ENCODE measurements at regions not wholly inside any gene's neighbourhood (a gene's known extent, or its start where the extent isn't known, plus 50 kb on each side); places are given as distances from the start of the nearest gene placed in this dataset.

DNA sequence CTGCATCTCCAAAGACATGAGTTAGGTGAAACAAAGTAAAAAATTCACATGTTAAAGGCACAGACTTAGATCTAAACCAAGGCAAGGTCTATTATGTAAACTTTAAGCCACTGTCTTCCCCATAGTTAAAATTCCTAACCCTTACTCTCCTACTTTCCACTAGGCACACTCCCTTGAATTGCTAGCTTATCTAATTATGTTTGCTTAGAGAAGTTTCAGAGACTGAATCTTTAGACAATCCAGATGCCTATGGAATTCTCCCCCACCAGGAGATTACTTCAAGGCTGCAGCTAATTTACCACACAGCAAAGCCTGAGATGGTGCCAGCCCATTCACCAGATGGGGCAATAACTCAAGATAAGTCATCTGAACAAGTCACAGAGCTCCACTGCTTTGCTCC lies 803.1 kb upstream of the COX7C start:
- Histone ChIP-seq H3K27ac (ENCODE audit: low read depth in 1 of 2, low read length in 2 of 2) (no peak overlapping the region), H3K4me3 (ENCODE audit: low read depth in 1 of 3, low read length in 3 of 3) (no peak overlapping the region), H3K9ac (ENCODE audit: low read depth in 1 of 2, low read length in 2 of 2) (no peak overlapping the region), H3K4me1 (ENCODE audit: control insufficient read depth in 4 of 4, insufficient read depth in 4 of 4, low read length in 3 of 4) (no peaks in the 10 kb centered on the region), H3K9me3 (ENCODE audit: control insufficient read depth in 4 of 4, low read length in 3 of 4) (no peaks in the 10 kb centered on the region), H3K27me3 (ENCODE audit: control insufficient read depth in 4 of 4, insufficient read depth in 4 of 4, low read length in 3 of 4) (no peaks in the 10 kb centered on the region), H3K36me3 (ENCODE audit: control insufficient read depth in 4 of 4, insufficient read depth in 3 of 4, low read depth in 1 of 4, low read length in 3 of 4) (no peaks in the 10 kb centered on the region)
- TF ChIP-seq, protein P1, sequence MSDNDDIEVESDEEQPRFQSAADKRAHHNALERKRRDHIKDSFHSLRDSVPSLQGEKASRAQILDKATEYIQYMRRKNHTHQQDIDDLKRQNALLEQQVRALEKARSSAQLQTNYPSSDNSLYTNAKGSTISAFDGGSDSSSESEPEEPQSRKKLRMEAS (IDR thresholded peaks at IDR 0.05), result no peak
- TF ChIP-seq, protein P2, sequence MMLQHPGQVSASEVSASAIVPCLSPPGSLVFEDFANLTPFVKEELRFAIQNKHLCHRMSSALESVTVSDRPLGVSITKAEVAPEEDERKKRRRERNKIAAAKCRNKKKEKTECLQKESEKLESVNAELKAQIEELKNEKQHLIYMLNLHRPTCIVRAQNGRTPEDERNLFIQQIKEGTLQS (IDR thresholded peaks at IDR 0.05), result no peak
- no peak for TF ChIP-seq RXRA (IDR thresholded peaks at IDR 0.05)
- no peak for DNase-seq (ENCODE audit: low spot score)

DNA sequence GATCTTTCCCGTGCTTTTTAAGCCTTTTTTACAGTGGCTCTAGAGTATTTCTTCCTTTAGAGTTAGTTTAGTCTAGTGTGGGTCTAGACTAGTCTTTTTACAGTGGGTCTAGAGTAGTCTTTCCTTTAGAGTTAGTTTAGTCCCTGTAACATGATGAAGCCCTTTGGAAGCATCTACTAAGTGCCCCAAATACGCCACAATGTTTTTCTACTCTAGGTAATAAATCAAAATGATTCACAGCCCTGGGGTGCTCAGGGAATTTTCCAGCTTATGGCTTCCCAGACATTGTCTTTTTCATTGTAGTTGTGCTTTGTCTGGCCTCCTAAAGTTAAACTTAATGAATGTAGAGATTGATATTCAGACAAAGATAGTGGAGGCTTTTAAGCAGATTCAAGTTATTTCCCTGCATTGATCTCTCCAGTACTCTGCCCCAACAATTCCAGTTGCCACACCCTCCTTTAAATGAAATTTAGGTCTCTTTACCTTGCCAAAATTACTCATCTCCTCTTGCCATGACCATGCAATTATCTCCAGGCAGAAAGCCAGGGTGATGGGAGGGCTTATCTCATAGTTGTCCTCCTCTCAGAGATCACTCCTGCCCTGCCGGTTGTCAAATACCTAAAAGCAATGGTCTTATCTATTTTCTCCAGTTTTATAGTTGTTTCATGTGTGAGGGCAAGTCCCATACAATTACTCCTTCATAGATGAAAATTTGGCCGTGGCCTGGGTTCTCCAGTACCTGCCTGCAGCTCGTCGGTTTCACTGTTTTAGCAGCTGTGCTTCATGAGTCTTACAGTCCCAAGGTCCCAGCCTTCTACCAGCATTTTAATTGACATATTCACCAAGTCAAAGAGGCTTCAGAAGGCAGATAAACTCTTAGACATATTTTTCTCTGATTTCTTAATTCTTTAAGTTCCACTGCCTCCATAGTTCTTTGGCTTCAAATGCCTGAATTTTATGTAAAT lies 794.0 kb upstream of the COX7C start:
- TF ChIP-seq, protein P1 (IDR thresholded peaks at IDR 0.05), result no peak
- TF ChIP-seq, protein P3, sequence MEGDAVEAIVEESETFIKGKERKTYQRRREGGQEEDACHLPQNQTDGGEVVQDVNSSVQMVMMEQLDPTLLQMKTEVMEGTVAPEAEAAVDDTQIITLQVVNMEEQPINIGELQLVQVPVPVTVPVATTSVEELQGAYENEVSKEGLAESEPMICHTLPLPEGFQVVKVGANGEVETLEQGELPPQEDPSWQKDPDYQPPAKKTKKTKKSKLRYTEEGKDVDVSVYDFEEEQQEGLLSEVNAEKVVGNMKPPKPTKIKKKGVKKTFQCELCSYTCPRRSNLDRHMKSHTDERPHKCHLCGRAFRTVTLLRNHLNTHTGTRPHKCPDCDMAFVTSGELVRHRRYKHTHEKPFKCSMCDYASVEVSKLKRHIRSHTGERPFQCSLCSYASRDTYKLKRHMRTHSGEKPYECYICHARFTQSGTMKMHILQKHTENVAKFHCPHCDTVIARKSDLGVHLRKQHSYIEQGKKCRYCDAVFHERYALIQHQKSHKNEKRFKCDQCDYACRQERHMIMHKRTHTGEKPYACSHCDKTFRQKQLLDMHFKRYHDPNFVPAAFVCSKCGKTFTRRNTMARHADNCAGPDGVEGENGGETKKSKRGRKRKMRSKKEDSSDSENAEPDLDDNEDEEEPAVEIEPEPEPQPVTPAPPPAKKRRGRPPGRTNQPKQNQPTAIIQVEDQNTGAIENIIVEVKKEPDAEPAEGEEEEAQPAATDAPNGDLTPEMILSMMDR (IDR thresholded peaks at IDR 0.05; ENCODE audit: low read depth, low read length, missing input control), result no peak
- no peak for TF ChIP-seq NR2F2 (IDR thresholded peaks at IDR 0.05)
- TF ChIP-seq, protein P4, sequence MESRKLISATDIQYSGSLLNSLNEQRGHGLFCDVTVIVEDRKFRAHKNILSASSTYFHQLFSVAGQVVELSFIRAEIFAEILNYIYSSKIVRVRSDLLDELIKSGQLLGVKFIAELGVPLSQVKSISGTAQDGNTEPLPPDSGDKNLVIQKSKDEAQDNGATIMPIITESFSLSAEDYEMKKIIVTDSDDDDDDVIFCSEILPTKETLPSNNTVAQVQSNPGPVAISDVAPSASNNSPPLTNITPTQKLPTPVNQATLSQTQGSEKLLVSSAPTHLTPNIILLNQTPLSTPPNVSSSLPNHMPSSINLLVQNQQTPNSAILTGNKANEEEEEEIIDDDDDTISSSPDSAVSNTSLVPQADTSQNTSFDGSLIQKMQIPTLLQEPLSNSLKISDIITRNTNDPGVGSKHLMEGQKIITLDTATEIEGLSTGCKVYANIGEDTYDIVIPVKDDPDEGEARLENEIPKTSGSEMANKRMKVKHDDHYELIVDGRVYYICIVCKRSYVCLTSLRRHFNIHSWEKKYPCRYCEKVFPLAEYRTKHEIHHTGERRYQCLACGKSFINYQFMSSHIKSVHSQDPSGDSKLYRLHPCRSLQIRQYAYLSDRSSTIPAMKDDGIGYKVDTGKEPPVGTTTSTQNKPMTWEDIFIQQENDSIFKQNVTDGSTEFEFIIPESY (IDR thresholded peaks at IDR 0.05), result no peak
- Histone ChIP-seq H3K9ac (ENCODE audit: low read depth in 1 of 2, low read length in 2 of 2) (no peak overlapping the region), H3K4me1 (ENCODE audit: control insufficient read depth in 4 of 4, insufficient read depth in 4 of 4, low read length in 3 of 4) (no peaks in the 10 kb centered on the region), H3K27me3 (ENCODE audit: control insufficient read depth in 4 of 4, insufficient read depth in 4 of 4, low read length in 3 of 4) (no peaks in the 10 kb centered on the region), H3K4me3 (ENCODE audit: low read depth in 1 of 3, low read length in 3 of 3) (no peak overlapping the region), H3K9me3 (ENCODE audit: control insufficient read depth in 4 of 4, low read length in 3 of 4) (no peaks in the 10 kb centered on the region), H3K36me3 (ENCODE audit: control insufficient read depth in 4 of 4, insufficient read depth in 3 of 4, low read depth in 1 of 4, low read length in 3 of 4) (no peaks in the 10 kb centered on the region), H3K27ac (ENCODE audit: low read depth in 1 of 2, low read length in 2 of 2) (no peak overlapping the region)
- no peak for DNase-seq (ENCODE audit: low spot score)
- 69% methylated on average over 6 of the region's 6 CpGs for WGBS

DNA sequence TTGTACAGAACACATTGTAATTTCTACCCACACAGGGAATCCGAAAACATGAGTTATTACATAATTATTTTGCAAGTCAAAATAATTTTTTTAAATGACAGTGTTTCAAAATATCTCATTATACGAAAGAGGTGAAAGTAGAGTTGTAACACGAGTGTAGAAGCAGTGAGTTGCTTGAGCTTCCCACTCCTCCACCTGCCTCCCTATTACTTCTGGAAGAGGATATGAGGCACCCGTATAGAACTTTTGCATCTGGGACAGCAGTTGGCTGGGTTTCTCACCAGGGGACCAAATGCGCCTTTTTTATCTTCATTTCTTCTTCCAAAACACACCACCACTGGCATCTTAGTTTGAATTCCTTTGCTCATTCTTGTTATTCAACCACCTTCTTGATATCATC lies 779.0 kb upstream of the COX7C start:
- Histone ChIP-seq H3K27ac (ENCODE audit: low read depth in 1 of 2, low read length in 2 of 2) (no peak overlapping the region), H3K4me3 (ENCODE audit: low read depth in 1 of 3, low read length in 3 of 3) (no peak overlapping the region), H3K27me3 (ENCODE audit: control insufficient read depth in 4 of 4, insufficient read depth in 4 of 4, low read length in 3 of 4) (no peaks in the 10 kb centered on the region), H3K9ac (ENCODE audit: low read depth in 1 of 2, low read length in 2 of 2) (no peak overlapping the region), H3K4me1 (ENCODE audit: control insufficient read depth in 4 of 4, insufficient read depth in 4 of 4, low read length in 3 of 4) (no peaks in the 10 kb centered on the region), H3K36me3 (ENCODE audit: control insufficient read depth in 4 of 4, insufficient read depth in 3 of 4, low read depth in 1 of 4, low read length in 3 of 4) (no peaks in the 10 kb centered on the region), H3K9me3 (ENCODE audit: control insufficient read depth in 4 of 4, low read length in 3 of 4) (no peaks in the 10 kb centered on the region)
- 84% methylated on average over 5 of the region's 5 CpGs for WGBS
- no peak for DNase-seq (ENCODE audit: low spot score)
- TF ChIP-seq, protein P3 (IDR thresholded peaks at IDR 0.05; ENCODE audit: low read depth, low read length, missing input control), result no peak
- no peak for TF ChIP-seq RAD21 (IDR thresholded peaks at IDR 0.05)
- no peak for TF ChIP-seq HNF4A (conservative IDR thresholded peaks at IDR 0.05)
- TF ChIP-seq JUND (IDR thresholded peaks at IDR 0.05), result no peak
- TF ChIP-seq RXRA (IDR thresholded peaks at IDR 0.05), result no peak
- no peak for TF ChIP-seq EGR1 (IDR thresholded peaks at IDR 0.05; ENCODE audit: low read depth in 2 of 2)

All from liver (tissue), 8 donors.